ENCODE measurements at regions not wholly inside any gene's neighbourhood (a gene's known extent, or its start where the extent isn't known, plus 50 kb on each side); places are given as distances from the start of the nearest gene placed in this dataset.

DNA sequence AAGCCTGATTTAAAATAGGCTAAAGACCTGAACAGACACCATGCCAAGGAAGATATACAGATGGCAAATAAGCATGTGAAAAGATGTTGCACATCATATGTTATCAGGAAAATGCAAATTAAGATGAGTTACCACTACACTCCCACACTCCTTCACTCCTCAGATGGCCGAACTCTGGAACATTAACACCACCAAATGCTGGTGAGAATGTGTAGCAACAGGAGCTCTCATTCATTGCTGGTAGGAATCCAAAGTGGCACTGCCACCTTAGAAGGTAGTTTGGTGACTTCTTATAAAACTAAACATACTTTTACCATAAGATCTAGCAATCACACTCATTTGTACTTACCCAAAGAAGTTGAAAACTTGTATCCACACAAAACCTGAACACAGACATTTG, 2047.3 kb downstream of the LRRC4C start:
- TF ChIP-seq, protein P1, sequence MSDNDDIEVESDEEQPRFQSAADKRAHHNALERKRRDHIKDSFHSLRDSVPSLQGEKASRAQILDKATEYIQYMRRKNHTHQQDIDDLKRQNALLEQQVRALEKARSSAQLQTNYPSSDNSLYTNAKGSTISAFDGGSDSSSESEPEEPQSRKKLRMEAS (IDR thresholded peaks at IDR 0.05), result no peak
- TF ChIP-seq POLR2A (IDR thresholded peaks at IDR 0.05; ENCODE audit: borderline replicate concordance, extremely low read depth, insufficient read depth, insufficient read length), result no peak
- TF ChIP-seq, protein P2, sequence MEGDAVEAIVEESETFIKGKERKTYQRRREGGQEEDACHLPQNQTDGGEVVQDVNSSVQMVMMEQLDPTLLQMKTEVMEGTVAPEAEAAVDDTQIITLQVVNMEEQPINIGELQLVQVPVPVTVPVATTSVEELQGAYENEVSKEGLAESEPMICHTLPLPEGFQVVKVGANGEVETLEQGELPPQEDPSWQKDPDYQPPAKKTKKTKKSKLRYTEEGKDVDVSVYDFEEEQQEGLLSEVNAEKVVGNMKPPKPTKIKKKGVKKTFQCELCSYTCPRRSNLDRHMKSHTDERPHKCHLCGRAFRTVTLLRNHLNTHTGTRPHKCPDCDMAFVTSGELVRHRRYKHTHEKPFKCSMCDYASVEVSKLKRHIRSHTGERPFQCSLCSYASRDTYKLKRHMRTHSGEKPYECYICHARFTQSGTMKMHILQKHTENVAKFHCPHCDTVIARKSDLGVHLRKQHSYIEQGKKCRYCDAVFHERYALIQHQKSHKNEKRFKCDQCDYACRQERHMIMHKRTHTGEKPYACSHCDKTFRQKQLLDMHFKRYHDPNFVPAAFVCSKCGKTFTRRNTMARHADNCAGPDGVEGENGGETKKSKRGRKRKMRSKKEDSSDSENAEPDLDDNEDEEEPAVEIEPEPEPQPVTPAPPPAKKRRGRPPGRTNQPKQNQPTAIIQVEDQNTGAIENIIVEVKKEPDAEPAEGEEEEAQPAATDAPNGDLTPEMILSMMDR (IDR thresholded peaks at IDR 0.05 in 2 of 3, conservative IDR thresholded peaks at IDR 0.05 in 1 of 3; ENCODE audit: borderline replicate concordance in 1 of 3, insufficient read depth in 1 of 3, low read depth in 2 of 3, low read length in 2 of 3), result no peak
- no peak for TF ChIP-seq EZH2 (IDR thresholded peaks at IDR 0.05)
- no peak for TF ChIP-seq ELF1 (IDR thresholded peaks at IDR 0.05; ENCODE audit: borderline replicate concordance, low read depth)
